ENCODE measurements at regions not wholly inside any gene's neighbourhood (a gene's known extent, or its start where the extent isn't known, plus 50 kb on each side); places are given as distances from the start of the nearest gene placed in this dataset.
"Not testable (repeated sequence)": the region's sequence is repeated elsewhere in the genome, so short reads cannot be mapped to it uniquely, and the experiment has no call there.

DNA sequence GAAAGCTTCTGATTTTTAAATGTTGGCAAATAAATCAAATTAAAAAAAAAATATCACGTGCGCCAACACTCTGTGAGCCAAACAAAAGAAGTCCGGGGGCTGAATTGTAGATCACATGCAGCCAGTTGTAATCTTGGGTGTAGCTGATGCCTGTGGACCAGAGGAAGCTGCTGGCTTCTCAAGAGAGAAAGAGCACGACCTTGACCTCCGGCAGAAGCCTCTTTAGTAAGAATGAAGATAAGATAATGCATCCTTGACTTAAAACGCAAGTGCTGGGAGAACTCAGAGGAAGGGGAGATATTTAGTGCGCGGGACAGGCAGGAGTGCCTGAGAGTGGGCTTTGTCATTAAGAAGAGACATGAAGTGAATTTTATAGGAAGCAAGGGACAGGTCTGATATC, 162.8 kb upstream of the TBX3 start:
- H3K27ac ChIP-seq, result no peak overlapping the region
- TF ChIP-seq, protein P1, sequence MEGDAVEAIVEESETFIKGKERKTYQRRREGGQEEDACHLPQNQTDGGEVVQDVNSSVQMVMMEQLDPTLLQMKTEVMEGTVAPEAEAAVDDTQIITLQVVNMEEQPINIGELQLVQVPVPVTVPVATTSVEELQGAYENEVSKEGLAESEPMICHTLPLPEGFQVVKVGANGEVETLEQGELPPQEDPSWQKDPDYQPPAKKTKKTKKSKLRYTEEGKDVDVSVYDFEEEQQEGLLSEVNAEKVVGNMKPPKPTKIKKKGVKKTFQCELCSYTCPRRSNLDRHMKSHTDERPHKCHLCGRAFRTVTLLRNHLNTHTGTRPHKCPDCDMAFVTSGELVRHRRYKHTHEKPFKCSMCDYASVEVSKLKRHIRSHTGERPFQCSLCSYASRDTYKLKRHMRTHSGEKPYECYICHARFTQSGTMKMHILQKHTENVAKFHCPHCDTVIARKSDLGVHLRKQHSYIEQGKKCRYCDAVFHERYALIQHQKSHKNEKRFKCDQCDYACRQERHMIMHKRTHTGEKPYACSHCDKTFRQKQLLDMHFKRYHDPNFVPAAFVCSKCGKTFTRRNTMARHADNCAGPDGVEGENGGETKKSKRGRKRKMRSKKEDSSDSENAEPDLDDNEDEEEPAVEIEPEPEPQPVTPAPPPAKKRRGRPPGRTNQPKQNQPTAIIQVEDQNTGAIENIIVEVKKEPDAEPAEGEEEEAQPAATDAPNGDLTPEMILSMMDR (conservative IDR thresholded peaks at IDR 0.05), result no peak
- TF ChIP-seq ZFX (IDR thresholded peaks at IDR 0.05), result no peak

DNA sequence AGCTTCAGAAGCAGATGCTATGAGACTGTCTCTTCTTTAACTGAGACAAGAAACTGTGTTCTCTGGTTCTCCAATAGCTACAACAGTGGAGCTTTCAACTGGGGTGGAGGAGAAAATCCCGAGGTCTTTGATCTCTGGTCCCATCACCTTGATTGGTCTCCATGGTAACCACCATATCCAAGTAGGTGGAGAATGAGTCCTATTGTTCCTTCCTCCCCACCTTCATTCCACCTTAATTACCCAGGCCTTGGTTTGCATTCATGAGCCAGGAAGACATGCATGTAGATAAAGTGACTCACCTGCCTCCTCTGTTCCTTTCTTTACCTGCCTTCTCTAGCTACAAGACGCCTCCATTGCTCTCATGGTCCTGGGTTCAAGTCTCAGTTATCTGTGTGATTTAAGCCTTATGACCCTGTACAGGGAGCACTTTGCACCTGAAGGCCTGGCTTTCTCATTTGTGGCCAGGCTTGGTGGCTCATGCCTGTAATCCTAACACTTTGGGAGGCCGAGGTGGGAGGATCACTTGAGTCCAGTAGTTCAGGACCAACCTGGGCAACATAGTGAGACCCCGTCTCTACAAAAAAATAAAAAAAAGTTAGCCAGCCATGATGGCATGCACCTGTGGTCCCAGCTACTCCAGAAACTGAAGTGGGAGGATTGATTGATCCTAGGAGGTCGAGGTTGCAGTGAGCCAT, 157.7 kb upstream of the TBX3 start:
- TF ChIP-seq ZFX (IDR thresholded peaks at IDR 0.05), result no peak
- TF ChIP-seq, protein P1 (conservative IDR thresholded peaks at IDR 0.05), result no peak
- no peak overlapping the region for H3K27ac ChIP-seq

DNA sequence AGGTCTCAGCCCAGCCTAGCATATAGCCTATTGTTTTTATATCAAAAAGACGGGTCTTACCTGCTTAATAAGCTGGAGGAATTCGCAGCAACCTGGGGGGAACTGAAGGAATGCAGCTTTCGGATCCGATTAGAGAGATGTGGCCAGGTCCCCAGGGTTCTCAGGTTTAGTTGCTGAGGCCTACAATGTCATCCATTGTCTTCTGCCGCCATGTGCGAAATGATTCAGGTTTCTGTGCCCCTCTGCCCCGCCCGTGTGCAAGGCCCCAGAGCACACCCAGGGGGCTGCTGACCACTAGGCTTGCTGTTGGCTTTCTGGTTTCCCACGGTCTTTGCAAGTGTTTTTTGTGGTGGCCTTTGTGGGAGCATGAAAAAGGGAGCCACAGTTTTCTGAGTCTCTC, 154.5 kb upstream of the TBX3 start:
- no peak for TF ChIP-seq ZFX (IDR thresholded peaks at IDR 0.05)
- TF ChIP-seq, protein P1 (conservative IDR thresholded peaks at IDR 0.05), result no peak
- no peak overlapping the region for H3K27ac ChIP-seq

DNA sequence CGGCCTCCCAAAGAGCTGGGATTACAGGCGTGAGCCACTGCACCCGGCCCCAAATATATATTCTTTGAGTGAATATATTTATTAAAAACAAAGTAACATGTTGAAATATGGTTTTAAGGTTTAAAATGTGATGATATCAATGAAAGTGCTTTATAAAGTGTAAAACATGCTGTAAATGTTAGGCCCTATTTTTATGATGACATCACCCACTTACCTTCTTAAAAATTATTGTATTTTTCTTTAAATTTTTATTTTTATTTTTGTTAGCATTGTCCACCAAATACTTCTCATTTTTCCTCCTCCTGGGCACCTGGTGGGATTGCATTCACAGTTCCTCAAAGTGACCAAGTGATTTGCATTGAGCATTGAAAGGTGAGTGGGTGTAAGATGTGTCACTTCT, 152.6 kb upstream of the TBX3 start:
- TF ChIP-seq ZFX (IDR thresholded peaks at IDR 0.05), result no peak
- TF ChIP-seq, protein P1 (conservative IDR thresholded peaks at IDR 0.05), result no peak

DNA sequence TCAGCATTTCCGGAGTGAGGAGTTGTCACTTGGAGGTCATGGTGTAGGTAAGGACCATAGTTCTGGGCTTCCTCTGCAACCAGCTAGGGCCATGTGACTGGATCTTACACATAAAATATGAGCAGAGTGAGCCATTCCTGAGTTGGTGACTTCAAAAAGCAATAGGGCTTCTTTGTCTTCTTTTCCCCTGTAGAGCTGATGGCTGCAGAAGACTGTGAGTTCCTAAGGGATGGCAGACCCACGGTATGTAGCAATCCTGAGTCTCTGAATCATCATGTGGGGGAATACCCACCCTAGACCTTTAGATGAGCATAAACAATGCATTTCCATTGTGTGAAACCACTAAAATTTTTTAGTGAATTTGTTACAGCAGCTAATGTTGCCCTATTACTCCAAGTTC, 151.1 kb upstream of the TBX3 start:
- H3K27ac ChIP-seq, result no peak overlapping the region
- TF ChIP-seq, protein P1 (conservative IDR thresholded peaks at IDR 0.05), result no peak
- no peak for TF ChIP-seq ZFX (IDR thresholded peaks at IDR 0.05)

More for the DNA sequence above, 152.6 kb upstream of the TBX3 start:
- no peak overlapping the region for H3K27ac ChIP-seq

DNA sequence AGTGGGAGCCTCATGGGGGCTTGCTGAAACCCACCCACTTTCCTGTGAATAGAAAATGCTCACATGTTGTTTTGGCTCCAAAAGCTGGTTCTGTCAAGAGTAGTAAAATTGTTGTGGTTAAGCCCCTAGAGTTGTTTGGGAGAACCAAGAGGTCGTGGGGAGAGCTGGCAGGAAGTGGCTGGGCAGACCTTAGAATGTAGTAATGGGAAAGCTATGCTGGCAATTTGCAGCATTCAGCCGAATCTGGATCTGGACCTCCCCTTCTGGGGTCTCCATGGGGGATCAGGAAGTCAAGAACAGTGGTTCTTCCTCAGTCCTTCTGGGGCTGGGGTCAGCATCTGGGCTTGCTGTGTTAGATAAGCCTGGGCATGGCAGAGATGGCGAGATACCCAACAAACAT, 150.6 kb upstream of the TBX3 start:
- H3K27ac ChIP-seq, result no peak overlapping the region

DNA sequence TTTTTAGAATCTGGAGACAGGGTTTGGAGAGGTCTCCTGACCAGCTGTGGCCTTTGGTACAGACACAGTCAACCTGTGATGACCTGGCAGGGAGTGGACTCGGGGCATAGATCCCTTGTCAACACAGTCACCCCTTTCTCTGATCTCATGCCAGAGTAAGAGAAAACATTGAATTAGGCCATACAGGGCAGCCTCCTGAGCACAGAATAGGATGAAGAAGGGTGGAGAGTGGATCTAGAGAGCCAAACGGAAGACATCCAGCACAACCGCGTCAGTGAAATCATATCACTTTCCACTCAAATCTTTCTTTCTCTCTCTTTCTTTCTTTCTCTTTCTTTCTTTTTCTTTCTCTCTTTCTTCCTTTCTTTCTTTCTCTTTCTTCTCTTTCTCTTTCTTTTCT, 145.9 kb upstream of the TBX3 start:
- H3K27ac ChIP-seq, result no peak overlapping the region
- no peak for TF ChIP-seq ZFX (IDR thresholded peaks at IDR 0.05)
- TF ChIP-seq, protein P1 (conservative IDR thresholded peaks at IDR 0.05), result no peak

More for the DNA sequence above, 150.6 kb upstream of the TBX3 start:
- TF ChIP-seq, protein P1 (conservative IDR thresholded peaks at IDR 0.05), result no peak
- TF ChIP-seq ZFX (IDR thresholded peaks at IDR 0.05), result no peak

DNA sequence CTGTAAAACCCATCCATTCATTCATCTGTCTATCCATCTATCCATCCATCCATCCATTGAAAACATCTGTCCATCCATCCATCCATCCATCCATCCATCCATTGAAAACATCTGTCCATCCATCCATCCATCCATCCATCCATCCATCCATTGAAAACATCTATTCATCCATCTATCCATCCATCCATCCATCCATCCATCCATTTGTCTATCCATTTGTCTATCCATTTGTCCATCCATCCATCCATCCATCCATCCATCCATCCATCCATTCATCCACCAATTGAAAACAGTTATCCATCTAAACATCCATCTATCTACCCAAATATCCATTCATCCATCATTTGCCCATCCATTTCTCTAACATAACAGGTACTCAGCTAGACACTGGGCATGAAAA, 145.3 kb upstream of the TBX3 start:
- not testable (repeated sequence) for H3K27ac ChIP-seq

All from C4-2B (cell line).